ENCODE measurements at regions not wholly inside any gene's neighbourhood (a gene's known extent, or its start where the extent isn't known, plus 50 kb on each side); places are given as distances from the start of the nearest gene placed in this dataset.

- H3K27me3 ChIP-seq (ENCODE audit: low read depth), result no peaks in the 10 kb centered on the region
- H3K4me1 ChIP-seq, result no peaks in the 10 kb centered on the region
- H3K36me3 ChIP-seq, result no peaks in the 10 kb centered on the region
- H3K27ac ChIP-seq (replicated peaks), result no peak overlapping the region
- H3K9me3 ChIP-seq (replicated peaks), result no peaks in the 10 kb centered on the region
- H3K4me3 ChIP-seq, result no peak overlapping the region
- TF ChIP-seq CTCF (IDR thresholded peaks at IDR 0.05; ENCODE audit: borderline replicate concordance), result no peak
- intact Hi-C loops (cut with micrococcal nuclease), result no loop called here
- no peak for DNase-seq
These were observed 214.0 kb upstream of the NT5C1B start for GRCh38 chr2:18803141-18803939.

- H3K36me3 ChIP-seq, result no peaks in the 10 kb centered on the region
- no peak for DNase-seq
- H3K27me3 ChIP-seq (ENCODE audit: low read depth), result no peaks in the 10 kb centered on the region
- intact Hi-C loops (cut with micrococcal nuclease), result no loop called here
- H3K4me1 ChIP-seq, result no peaks in the 10 kb centered on the region
- H3K4me3 ChIP-seq, result no peak overlapping the region
- H3K9me3 ChIP-seq (replicated peaks), result no peaks in the 10 kb centered on the region
- no peak for TF ChIP-seq CTCF (IDR thresholded peaks at IDR 0.05; ENCODE audit: borderline replicate concordance)
- H3K27ac ChIP-seq (replicated peaks), result no peak overlapping the region
These were observed 211.0 kb upstream of the NT5C1B start for GRCh38 chr2:18800240-18800971.

GRCh38 chr2:18799397-18799796 is 210.0 kb upstream of the NT5C1B start:
- intact Hi-C loops (cut with micrococcal nuclease), result no loop called here
- no peak for DNase-seq
- H3K4me3 ChIP-seq, result no peak overlapping the region
- H3K4me1 ChIP-seq, result no peaks in the 10 kb centered on the region
- no peaks in the 10 kb centered on the region for H3K27me3 ChIP-seq (ENCODE audit: low read depth)
- no peaks in the 10 kb centered on the region for H3K36me3 ChIP-seq
- no peak for TF ChIP-seq CTCF (IDR thresholded peaks at IDR 0.05; ENCODE audit: borderline replicate concordance)
- no peaks in the 10 kb centered on the region for H3K9me3 ChIP-seq (replicated peaks)
- H3K27ac ChIP-seq (replicated peaks), result no peak overlapping the region

GRCh38 chr2:18797133-18797845 is 207.9 kb upstream of the NT5C1B start:
- Histone ChIP-seq H3K27me3 (ENCODE audit: low read depth) (no peaks in the 10 kb centered on the region), H3K4me3 (no peak overlapping the region), H3K9me3 (replicated peaks) (no peaks in the 10 kb centered on the region), H3K4me1 (peaks cover 2% of the 10 kb centered on the region), H3K36me3 (no peaks in the 10 kb centered on the region), H3K27ac (replicated peaks) (no peak overlapping the region)
- TF ChIP-seq CTCF (IDR thresholded peaks at IDR 0.05; ENCODE audit: borderline replicate concordance), result no peak
- no peak for DNase-seq
- intact Hi-C loops (cut with micrococcal nuclease), result no loop called here

- DNase-seq, result no peak
- Histone ChIP-seq H3K9me3 (replicated peaks) (no peaks in the 10 kb centered on the region), H3K27ac (replicated peaks) (no peak overlapping the region), H3K4me1 (peaks cover 4% of the 10 kb centered on the region), H3K4me3 (no peak overlapping the region), H3K27me3 (ENCODE audit: low read depth) (no peaks in the 10 kb centered on the region), H3K36me3 (no peaks in the 10 kb centered on the region)
- no peak for TF ChIP-seq CTCF (IDR thresholded peaks at IDR 0.05; ENCODE audit: borderline replicate concordance)
- intact Hi-C loops (cut with micrococcal nuclease), result no loop called here
These were observed 206.5 kb upstream of the NT5C1B start for GRCh38 chr2:18795906-18796305.
